Hematopoietic multipotent progenitor cell treated with erythropoietin and hydrocortisone succinate and interleukin-3 and kit ligand, for 17 days (in vitro differentiated cells): ENCODE measurements at regions not wholly inside any gene's neighbourhood (a gene's known extent, or its start where the extent isn't known, plus 50 kb on each side); places are given as distances from the start of the nearest gene placed in this dataset.
"Not testable (repeated sequence)": the region's sequence is repeated elsewhere in the genome, so short reads cannot be mapped to it uniquely, and the experiment has no call there.

Source experiments
- DNase-seq: peaks from one replicate; pipeline ENCODE4 v3.0.0-alpha.2; 2015; ENCODE audit warnings: low spot score

- no peak for DNase-seq
Observed at GRCh38 chr14:28613532-28613931, 153.1 kb upstream of the FOXG1 start.

DNA sequence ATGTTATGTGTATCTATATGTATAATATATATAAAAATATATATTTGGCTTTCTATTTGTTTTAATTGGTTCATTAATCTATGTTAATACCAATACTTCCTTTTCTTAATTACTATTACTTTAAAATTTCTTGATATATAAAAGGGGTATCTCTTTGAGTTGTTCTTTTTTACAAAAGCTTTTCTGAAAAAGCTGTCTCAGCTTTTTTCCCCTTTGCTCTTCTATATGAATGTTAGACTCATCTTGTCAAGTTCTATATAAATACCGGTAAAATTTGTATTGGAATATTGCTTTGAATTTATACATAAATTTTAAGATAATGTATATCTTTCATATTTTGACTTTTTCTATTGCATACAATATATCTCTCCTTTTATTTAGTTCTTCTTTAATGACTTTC lies 139.8 kb upstream of the FOXG1 start:
- no peak for DNase-seq

DNA sequence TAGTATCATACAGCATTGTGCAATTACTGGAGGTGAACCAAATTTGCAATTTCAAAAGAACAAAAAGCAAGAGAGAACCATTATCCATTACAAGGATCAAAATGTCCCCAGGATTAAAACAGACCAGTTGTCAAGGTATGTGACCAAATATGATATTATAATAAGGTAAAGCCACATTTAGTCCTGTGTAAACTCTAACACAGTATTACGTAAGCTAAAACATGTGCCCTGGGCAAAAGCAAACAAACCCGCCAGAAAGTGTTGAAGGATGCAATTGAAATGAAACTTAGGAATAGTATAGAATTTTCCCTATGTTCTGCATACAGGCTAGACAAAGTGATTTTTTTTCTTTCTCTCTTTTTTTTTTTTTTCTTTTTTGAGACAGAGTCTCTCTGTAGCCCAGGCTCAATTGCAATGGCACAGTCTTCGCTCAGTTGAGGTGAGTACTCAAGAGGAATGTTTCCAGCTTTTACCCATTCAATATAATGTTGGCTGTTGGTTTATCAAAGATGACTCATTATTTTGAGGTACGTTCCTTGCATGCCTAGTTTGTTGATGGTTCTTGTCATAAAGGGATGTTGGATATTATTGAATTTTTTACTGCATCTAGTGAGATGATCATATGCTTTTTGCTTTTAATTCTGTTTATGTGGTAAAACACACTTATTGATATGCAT lies 137.1 kb upstream of the FOXG1 start:
- no peak for DNase-seq

DNA sequence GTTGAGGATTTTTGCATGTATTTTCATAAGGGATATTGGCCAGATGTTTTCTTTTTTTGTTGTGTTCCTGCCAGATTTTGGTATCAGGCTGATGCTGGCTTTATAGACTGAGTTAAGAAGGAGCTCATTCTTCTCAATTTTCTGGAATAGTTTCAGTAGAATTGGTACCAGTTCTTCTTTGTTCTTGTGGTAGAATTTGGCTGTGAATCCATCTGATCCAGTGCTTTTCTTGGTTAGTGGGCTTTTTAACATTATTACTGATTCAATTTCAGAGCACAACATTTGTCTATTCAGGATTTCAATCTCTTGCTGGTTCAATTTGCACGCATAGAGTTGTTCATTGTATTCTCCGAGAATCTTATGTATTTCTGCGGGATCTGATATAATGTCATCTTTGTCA lies 136.5 kb upstream of the FOXG1 start:
- DNase-seq: no peak

GRCh38 chr14:28635387-28635786 lies 131.2 kb upstream of the FOXG1 start:
- DNase-seq: peak; percentile 5

GRCh38 chr14:28635816-28636215 lies 130.8 kb upstream of the FOXG1 start:
- DNase-seq: not testable (repeated sequence)

DNA sequence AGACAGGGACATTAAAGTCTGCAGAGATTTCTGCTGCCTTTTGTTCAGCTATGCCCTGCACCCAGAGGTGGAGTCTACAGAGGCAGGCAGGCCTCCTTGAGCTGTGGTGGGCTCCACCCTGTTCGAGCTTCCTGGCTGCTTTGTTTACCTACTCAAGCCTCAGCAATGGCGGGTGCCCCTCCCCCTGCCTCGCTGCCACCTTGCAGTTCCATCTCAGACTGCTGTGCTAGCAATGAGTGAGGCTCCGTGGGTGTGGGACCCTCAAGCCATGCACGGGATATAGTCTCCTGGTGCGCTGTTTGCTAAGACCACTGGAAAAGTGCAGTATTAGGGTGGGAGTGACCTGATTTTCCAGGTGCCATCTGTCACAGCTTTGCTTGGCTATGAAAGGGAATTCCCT lies 125.4 kb upstream of the FOXG1 start:
- DNase-seq: not testable (repeated sequence)

DNA sequence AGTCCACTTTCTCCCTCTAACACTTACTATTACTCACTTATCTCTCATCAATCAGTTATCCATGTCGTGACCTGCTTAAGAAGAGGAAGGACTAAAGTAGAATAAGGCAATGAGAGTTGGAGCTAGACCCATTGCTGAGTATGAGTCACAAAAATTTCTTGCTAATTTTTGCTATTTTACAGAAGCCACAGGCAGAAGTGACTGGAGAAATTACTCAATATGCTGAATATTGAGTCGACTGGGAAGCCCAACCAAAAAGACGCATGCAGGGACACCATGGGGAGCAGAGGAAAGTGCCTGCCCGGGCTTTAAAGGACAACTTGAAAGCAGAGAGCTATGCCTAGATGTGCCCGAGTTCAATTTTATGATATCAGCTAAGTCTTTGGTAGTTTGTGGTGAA lies 115.4 kb upstream of the FOXG1 start:
- DNase-seq: no peak

DNA sequence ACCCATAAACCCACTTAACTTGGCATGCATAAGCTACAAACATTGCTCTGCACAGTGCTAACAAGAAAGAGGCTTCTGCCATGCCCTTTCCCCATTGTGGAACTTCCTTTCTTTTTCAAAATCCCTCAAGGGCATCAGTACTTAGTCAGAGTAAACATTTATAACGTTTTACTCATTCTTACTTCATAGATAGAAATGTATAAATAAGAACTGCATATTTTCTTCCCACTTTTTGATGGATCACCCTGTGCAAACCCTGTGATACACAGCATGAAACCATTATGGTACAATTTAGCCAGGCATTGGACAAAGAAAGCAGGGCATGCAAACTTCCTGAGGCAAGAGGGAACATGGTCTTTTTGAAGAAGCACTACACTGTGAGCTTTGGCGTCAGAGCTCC lies 113.8 kb upstream of the FOXG1 start:
- no peak for DNase-seq

DNA sequence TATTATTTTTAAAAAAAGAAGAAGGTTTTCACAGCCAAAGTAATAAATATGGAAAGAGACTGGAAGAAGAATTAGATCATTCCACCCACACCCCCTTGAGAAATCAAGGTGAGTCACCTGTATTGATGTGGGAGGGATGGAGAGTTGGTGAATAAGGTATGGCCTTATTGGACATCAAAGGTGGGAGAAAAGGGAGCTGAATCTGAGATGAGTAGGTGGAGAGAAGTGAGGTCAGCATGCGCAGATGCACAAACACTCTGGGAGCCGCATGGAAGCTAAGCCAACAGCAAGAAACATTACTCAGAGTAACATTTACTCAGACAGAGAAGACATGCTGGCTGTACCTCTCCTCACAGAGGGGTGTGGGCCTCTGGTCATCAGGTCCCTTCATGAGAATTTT lies 113.1 kb upstream of the FOXG1 start:
- no peak for DNase-seq

GRCh38 chr14:28656704-28657255 lies 109.8 kb upstream of the FOXG1 start:
- DNase-seq: no peak

GRCh38 chr14:28661171-28661772 lies 105.3 kb upstream of the FOXG1 start:
- DNase-seq: no peak

DNA sequence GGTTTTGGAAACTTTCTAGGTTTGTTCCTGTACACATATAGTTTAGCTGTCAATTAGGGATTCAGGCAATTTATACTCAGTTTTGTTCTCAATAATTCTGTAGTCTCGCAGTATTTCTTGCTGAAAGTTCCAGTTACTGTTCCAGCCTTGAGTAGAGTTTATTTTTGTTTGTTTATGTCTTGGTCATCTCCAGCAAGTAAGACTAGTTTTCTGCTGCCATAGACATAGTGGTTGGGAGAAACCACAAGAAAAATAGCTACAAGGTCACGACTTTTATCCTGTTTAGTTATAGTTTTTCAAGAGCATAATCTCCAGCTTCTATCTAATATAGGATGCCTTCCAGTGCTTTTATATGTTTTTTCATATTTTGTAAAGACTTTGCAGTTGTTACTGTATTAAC lies 99.6 kb upstream of the FOXG1 start:
- DNase-seq: no peak

DNA sequence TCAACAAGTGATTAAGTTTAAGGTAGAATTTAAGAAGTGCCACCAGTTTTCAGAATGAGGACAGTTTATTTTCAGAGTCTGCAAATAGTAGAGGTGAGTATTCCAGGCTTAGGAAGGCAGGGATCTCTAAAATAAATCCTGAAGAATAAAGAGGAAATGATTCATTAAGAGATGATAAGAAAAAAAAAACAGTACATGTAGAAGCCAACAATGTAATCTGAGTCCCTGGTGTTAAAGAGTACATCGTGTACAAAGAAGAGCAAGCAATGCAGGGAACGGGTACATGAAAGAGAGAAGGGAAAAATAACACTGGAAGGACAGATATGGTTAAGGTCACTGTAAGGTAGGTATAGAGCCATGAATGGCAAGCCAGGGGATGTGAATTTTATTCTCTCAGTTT lies 95.2 kb upstream of the FOXG1 start:
- DNase-seq: no peak

GRCh38 chr14:28673056-28673455 lies 93.5 kb upstream of the FOXG1 start:
- DNase-seq: no peak

DNA sequence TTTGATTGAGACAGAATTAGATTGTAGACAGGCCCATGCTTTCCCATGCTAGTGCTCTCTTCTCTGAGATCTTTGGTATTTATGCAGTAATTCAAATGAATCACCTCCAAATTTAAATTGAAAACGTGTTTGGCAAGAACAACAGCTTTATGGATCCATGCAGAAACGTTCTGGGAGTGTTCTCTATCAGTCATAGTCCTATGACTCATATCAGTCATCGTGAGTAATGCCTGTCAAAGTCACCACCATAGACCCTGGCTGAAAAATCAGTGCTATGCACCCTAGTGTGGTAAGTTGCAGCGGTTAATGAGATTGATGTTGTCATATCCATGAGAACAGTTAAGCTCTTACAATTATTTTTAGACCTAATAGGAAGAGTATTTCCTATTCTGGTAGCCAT lies 90.1 kb upstream of the FOXG1 start:
- no peak for DNase-seq

- no peak for DNase-seq
Observed at GRCh38 chr14:28677381-28677780, 89.2 kb upstream of the FOXG1 start.

- no peak for DNase-seq
Observed at GRCh38 chr14:28678887-28679286, 87.7 kb upstream of the FOXG1 start.

GRCh38 chr14:28681681-28682080 lies 84.9 kb upstream of the FOXG1 start:
- no peak for DNase-seq

DNA sequence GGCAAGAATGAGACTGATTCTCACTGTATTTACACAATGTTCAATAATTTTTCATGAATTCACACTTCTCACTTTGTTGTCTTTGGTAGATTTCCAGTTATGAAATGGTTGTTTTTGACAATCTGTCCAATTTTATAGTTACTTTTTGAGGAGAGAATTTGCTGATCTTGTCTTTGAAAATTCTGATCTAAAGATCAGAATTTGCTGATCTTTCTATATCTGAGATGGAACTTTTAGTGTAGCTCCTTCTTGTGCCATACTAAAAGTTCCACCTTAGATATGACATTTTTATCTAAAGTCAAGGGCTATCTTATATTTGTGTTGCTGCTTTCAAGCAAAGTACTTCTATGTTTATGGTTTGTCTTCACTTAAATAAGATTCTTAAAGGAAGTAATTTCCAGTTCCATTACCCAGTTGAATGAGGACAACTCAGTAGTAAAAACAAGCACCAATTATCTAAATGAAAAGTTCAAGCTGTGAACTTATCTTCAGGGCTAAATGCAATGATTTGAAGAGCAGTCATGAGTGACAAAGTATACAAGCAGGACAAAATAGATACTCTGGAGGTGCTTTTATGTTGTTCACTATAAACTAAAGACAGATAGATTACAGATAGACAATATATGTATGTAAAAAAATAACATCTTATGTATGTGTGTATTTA lies 76.4 kb upstream of the FOXG1 start:
- no peak for DNase-seq

DNA sequence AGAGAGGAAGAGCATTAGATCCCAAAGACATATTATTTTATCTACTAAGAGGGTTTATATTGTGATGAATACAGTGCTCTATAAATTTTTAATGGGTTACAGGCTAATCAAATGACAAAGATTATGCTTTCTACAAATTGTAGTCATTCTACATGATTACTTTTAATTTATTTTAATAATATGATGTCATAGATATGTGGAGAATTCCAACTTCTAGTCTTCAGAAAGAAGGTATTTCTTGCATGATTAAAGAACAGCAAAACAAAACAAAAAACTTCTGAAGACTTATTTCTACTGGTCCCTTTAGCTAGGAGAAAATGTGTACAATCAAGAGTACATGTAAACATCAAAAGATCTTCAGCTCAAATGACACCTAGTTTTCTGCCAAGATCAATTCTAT lies 71.5 kb upstream of the FOXG1 start:
- DNase-seq: no peak

- DNase-seq: no peak
Observed at GRCh38 chr14:28701733-28702132, 64.9 kb upstream of the FOXG1 start.

- DNase-seq: no peak
Observed at GRCh38 chr14:28703482-28703881, 63.1 kb upstream of the FOXG1 start.
